SKM-1 treated with dmso at 0.1 percent for 144 hours (cell line): ENCODE measurements at regions not wholly inside any gene's neighbourhood (a gene's known extent, or its start where the extent isn't known, plus 50 kb on each side); places are given as distances from the start of the nearest gene placed in this dataset.

ENCODE experiments used
- DNase-seq: peaks from one replicate; lab custom pipeline; 2025; ENCODE audit not compliant: unreplicated experiment; lab: John Stamatoyannopoulos, UW

DNA sequence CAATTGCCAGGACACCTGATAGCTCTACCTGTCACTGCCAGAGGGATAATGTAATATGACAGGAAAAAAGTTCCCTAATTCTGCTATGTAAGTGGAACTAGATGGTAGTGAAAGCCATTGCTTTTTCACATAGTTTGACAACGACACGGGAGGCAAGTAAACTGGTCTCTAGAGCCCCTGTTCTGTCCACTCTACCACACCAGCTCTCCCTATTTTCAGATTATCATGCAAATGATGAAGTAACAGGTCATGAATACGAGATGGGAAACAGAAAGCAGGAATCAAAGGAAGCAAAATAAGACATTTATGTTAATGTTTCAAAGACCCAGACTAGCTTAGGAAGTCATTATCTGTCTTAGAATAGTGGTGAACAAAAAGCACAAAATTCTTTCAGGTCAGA, 56.2 kb downstream of the TAF11L14 start:
- no peak for DNase-seq

DNA sequence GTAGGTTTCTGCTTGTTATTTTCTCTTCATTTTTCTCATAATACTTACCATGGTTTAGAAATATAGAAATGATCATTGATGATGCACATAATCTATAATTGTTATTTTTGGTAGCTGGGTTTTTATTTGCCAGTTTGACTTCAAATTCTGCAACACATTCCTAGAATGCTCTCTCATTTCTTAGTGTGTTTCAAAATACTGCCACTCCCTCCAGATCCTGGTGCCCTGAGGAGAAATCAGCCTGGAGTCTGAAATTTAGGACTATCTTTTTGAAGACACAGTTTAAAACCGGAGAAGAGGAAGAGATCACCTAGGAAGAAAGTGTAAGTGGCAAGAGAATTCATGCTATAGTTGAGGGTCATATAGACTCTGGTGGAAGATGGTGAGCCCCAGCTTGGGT, 57.5 kb downstream of the TAF11L14 start:
- DNase-seq = no peak

DNA sequence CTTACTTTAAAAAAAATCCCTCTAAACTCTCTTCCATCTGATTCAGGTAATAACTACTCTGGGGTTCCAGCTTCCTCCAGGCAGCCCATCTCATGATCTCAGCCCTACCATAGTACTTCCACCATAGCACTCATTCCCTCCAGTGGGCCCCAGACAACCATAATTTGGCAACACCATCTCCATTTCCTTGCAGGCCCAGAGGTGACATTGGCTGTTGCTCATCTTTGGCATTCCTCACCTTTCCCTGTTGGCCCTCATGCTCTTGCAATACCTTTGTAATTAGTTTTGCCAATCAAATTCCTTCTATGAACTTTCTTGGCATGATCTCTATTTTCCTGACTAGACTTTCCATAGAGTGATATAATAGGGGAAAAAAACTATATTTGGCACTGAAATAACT, 60.1 kb downstream of the TAF11L14 start:
- DNase-seq = no peak

DNA sequence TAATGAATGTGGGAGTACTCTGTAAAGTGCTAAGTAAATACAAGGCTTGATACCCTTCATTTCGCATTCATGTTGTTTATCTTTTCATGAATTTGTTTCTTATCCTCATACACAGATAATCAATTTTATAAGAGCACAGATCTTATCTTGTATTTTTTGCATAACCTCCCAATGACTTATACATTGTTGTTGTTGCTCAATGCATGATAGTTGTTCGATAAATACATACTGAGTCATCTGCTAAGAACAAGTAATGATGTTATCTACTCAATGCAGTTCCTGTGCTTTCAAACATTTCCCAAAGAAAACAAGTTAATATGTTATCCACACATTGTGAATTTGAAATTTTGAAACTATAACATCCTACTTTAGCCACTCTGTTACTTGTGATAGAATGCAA, 60.7 kb downstream of the TAF11L14 start:
- DNase-seq = no peak

DNA sequence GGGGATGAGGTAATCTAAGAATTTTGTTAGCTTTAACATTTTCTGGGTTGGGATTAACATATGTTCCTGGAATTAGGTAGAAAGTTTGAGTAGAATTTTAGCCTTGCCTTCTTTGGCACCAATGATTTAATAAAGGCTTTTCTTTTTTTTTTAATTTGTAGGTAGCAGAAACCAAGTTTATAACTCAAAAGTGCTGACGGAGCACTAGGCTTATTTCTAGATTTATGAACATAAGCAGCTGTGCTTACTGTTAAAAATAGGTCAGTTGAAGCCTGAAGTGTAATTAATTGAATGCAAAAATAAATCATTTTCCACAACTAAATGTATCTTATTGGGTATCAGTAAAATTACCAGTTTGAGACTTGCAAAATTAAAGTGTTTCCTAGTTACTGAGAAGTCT, 62.4 kb downstream of the TAF11L14 start:
- DNase-seq = no peak

DNA sequence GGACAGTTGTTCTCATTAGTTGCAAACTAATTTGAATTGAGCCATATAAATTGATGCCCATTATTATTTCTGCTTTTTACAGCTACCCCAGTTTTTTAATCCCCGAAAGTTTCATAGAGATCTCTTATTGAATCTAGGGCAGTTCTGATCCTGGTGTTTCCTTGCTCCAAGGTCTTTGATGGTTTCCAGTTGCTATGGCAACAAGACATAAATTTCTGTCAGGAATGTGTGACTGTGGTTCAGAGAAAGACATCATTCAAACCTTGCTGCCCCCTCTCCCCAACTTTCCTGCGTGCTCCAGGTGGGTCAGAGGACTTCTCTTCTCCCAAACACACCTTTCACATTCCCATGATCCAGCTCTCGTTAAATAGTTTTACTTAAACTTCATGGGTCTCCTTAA, 63.4 kb downstream of the TAF11L14 start:
- DNase-seq = no peak

DNA sequence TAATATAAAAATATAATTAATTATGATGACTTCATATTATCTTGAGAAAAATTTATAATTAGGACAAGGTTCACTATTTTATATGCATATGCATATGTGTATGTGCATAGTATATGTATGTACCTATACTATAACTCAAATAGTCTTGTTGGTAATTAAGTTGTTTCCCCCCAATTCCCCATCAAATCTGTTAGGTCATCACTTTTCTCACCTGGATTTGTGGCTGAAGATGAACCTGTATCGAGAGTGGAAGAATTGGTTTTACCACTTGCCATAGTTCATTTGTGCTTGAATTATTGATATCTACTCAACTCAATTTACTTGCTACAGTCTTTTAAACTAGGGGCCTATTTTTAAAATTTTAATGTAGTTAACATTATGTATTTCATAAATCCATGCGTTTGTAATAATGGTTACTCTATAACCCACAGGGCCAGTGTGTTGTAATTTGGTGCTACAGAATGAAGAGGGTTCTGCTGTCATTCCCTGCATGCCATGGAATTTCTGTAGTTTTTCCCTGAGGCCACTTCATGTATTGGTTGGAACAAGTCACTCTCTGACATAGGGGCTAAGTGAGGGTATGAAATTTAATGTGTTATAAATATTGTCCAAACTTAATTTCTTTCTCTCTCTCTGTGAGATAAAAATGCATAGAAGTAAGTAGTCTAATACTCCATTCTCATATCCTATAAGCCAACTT, 74.9 kb downstream of the TAF11L14 start:
- no peak for DNase-seq

DNA sequence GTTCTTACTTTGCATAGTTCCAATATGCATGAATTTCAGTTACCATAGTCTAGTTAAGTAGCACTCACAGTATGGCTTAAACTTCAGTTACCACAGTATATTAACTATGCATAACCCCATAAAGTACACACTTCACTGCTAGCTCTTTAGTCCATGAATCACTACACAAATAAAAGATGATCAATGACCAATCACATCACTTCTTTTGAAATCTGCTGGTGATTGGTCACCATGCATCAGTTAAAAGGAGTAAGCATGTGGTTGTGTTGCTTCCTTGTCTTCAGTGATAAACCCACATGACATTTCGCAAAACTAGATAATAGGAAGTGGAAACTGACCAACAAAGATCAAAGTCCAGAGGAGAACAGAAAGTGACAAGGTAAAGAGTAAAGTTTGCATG, 79.0 kb downstream of the TAF11L14 start:
- peak; percentile 60 for DNase-seq

DNA sequence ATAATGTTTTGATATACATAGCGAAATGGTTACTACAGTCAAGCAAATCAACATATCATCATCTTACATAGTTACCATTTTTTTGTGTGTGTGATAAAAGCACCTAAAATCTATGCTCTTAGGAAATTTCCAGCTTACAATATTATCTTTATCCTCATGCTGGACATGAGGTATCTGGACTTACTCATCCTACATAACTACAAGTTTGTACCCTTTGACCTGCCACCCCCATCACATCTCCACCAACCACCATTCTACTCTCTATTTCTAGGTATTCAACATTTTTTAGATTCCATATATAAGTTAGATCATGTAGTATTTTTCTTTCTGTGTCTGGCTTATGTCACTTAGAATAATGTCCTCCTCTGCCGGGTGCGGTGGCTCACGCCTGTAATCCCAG, 79.9 kb downstream of the TAF11L14 start:
- DNase-seq = no peak

DNA sequence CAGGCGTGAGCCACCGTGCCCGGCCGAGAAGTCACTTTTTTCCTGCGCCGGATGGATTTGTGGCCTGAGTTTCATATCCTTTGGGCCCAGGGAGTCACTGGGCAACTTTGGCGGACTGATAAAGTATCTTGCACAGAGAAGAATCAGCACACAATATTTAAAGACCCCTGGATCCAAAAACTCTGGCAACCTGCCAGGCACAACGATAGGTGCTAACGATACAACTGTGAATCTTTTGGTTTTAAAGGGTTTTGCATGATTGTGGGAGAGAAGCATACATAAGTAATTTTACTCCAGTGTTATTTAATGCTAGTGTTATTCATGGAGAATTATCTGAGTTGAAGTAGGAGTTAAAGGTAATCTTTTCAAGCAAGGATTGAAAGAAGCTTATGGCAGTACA, 85.3 kb downstream of the TAF11L14 start:
- DNase-seq = no peak

DNA sequence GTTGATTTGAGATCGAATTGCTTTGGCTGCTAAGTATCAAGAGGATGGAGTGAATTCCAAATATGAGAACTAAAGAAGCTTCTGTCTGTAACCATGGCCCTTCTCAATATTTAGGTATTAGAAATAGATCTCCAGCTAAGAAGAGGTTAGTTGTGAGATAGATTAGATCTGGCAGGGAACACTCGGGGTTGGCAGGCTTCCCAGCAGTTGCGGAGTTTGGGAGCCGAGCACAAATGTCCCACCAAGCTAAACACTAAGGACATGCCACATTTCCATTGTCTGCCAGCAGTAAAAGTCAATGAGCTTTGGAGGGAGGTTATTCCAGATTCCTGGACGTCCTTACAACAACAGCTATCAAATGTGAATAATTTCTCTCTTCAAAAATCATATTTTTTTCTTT, 85.8 kb downstream of the TAF11L14 start:
- no peak for DNase-seq

DNA sequence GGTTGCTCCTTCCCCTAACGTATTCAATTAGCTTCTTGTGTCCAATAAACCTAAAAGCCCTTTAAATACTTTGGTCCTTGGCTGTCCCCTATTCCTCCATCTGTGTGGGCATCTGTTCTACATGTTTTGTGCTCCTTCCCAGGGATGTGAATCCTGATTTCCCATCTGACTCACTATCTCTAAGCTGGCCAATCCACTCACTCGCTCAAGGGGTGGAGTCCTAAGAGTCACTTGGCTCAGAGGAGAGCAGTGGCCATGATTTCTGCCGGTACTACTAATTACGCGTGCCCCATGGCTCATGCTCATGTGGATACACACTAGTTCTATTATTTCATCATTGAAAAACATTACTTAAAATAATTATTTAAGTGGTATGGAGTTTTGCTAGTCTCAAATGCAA, 89.6 kb downstream of the TAF11L14 start:
- DNase-seq = no peak

DNA sequence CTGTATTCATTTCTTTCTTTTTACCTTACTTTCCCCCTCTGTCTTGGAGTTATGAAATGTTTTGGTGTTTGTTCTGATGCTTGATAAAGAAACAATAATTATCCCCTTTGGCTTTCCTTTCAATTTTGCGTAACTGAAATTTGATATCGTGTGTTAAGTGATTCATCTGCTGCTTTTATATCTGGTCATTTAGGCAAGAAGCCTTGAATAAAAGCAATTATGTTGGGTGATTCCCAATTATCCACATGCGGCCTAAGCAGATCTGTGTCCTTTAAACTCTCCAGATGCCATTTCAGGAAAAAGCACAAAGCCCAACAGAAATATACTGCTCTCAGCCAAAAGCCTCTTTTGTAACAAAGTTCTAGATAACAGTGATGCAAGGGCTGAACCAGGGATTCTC, 92.8 kb downstream of the TAF11L14 start:
- no peak for DNase-seq

DNA sequence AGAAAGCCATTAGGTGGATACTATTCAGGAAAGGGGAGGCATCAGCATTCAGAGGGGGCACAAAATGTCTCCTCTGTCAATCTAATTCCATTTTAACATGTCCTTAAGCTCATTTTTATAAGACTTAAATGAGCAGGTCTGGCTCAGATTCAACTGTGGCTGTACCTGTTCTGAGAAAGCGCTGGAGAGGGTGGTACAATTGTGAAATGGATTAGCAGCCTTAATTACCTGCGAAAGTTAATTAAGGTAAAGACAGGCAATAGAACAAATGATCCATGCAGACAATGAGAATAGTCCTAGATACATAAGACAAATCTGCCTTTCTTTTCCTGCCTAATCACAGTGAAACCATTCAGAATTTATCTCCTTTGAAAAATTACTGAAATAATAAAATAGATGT, 96.2 kb downstream of the TAF11L14 start:
- no peak for DNase-seq

DNA sequence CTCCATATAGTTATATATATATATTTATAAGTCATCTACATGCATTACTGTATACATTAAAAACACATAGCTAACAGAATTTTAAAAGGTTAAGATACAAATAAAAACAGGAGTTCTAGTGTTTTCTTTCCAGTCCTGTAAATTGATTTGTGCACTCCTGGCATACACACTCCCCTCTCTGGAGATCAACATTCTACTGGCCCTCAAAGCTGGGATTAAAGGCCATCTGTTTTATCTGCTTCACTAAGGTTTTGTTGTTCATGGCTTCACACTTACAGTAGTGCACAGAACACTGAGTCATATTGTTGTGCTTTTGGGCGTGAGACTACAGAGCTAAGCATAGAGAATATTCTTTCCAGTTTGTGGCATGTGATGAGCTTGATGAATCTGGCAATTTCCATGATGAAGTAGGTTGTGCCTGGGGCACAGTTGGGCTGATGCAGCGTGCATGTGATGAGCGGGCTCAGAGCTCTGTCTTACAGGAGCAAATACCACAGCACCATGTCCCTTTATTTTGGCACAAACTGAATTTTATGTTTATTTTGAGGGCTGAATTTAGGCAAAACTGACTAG, 98.2 kb downstream of the TAF11L14 start:
- DNase-seq = no peak

DNA sequence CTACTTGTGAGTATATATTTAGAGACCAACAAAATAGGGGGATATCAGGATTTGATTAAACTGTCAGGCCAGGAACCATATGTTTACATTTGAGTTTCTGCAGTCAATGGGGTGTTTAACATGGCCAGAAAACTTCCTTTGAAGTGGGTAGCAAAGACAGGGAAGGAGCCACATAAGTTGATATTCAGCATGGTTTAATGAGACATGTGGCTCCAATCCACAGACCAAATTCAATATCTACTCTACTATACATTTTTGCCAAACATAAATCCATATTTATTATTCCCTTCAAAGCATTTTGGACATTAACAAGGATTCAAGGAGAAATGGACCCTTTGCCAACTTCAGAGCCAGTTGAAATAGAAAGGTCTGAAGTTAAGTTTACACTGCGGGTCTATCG, 99.8 kb downstream of the TAF11L14 start:
- DNase-seq = no peak

DNA sequence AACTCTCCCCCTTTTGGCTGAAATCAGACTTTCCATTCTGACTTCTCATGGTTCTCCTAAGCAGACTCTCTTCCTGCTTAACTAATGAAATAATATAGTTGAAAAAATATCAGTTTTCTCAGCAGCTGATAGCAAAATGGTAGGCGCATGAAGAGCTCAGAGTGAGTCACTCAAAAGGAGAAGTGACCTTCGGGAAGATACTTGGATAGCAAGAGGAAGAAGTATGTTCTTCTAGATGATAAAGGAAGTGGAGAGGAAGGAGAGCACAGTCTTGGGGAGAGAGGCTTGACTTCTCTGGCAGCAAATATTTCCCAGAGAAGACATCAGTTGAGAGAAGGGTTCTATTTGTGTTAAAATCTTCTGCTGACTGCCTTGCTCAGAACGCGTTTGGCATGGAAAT, 101.5 kb downstream of the TAF11L14 start:
- peak; percentile 73 for DNase-seq

DNA sequence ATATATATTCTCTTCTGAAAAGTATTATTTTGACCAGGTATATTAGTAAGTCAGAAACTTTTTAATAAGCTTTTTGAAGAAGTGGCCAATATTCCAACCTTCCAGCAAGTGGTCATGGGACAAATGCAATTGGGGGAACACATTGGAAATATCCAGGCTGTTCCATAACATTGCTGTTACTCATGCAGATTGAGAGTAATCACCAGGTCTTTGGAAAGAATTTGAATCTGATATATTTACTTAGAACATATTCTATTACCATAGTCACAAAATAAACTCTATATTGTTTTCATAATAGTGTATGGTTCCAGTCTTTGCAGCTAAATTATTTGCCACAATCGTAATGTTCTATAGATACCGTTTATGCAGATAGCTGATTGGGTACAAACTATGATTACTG, 102.8 kb downstream of the TAF11L14 start:
- no peak for DNase-seq

DNA sequence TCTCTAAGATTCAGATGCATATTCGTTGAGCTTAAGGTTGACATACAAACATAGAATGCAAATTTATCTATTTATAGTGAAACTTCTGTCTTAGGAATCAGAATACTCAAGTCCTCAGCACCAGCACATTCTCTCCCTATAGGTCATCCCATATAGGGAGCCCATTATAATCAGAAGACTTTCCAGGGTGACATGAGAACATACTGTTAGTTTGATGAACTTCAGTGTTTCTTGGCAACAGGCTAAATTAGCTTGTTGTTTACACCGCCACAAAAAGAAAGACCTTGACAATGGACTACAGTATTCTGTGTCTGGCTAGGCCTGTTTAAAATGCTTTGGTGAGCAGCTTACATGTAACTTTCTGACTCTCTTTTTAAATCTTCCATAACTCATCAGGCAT, 104.2 kb downstream of the TAF11L14 start:
- no peak for DNase-seq

DNA sequence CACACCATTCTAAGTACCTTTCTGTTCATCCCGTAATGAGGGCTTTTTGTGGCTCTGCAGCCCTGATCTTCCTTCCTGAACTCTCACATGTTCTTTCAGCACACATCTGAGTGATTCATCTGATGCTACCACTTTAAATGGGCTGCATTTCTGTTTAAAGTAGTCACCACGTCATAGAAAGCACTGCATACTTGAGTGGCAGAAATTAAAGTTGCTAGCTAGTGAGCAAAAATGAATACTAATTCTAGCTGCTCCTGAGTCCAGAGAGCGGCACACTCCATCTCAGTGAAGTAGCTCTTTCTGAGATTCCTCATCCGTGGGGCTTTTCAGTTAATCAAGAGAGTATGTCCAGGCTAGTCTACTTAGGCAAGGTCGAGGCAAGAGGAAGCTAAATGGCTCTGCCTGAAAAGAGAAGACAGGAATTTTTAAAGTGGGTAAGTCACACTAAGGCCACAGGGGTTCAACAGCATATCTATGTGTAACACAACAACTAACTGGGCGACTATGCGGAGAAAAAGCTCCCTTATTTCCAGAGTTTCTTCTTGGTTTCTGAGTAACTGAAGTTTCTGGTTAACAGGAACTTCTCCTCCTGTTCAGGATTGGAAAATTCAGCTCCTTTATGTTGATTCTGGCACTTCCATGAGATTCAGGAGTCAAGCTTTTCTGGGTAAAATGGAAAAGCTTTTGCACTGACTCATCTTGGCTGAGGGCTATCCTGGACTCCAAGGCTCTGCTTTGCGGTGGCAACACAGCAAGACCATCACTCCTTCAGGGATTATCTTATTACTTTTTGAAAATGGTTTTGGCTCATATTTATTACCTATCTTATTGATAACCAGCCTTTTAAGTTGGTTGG, 109.5 kb downstream of the TAF11L14 start:
- DNase-seq = no peak

DNA sequence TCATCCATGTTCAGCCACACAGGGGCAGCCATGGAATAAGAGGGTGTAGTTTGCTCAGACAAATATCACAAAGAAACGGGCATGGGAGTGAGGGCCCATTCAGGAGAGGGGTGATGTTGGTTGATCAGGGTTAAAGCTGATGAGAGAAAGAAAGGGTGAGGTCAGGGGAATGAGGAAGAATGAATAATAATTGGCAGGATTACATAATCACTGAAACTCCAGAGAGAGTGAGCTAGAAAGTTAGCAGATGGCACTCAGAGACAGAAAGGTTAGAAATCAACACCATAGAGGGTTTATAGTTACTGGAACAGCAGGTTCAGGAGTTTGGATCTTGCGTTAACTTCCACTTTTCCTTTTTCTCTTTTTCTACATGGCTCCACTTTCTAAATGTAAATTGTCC, 113.9 kb downstream of the TAF11L14 start:
- DNase-seq = peak; percentile 62

DNA sequence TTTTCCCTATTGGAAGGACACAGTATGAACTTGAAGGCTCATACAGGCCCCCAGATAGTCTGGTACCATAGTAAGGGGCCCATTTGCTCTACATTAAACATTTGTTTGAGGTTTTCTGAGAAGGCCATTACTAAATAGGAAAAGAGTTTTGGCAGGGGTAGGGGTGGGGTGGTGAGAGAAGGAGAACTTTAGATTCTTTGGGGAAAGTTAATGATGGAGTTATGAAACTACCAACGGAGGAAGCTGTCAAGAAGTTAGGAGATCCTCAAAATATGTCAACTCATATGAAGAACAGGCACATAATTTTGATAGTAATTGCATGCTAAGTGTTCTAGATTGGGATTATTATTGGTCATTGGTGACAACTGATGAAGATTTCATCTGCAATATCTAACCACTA, 114.7 kb downstream of the TAF11L14 start:
- DNase-seq = no peak
